GM12865 (cell line): ENCODE measurements at regions not wholly inside any gene's neighbourhood (a gene's known extent, or its start where the extent isn't known, plus 50 kb on each side); places are given as distances from the start of the nearest gene placed in this dataset.

Experiments used
- DNase-seq: peaks from one replicate; pipeline ENCODE4 v3.0.0; 2010; ENCODE audit warnings: low read depth
- H3K4me3 ChIP-seq: 2 replicates; pipeline ENCODE4 v1.5.1; 2011; ENCODE audit warnings: mild to moderate bottlenecking, low read depth, low read length, control low read depth
- CTCF ChIP-seq: IDR thresholded peaks from 2 replicates; pipeline ENCODE4 v1.5.1; 2011; ENCODE audit warnings: low read length, control low read depth, low read depth, inconsistent platforms; ENCODE audit not compliant: insufficient read depth; ENCODE audit errors: missing control alignments

- TF ChIP-seq CTCF = no peak
- no peak for DNase-seq
- no peak overlapping the region for H3K4me3 ChIP-seq
Observed at GRCh38 chr9:118987167-118987566, 382.1 kb downstream of the BRINP1 start.

- DNase-seq = no peak
- H3K4me3 ChIP-seq = no peak overlapping the region
Observed at GRCh38 chr9:118990949-118991348, 378.3 kb downstream of the BRINP1 start.

GRCh38 chr9:118991366-118992285, 377.6 kb downstream of the BRINP1 start:
- TF ChIP-seq CTCF = no peak
- no peak for DNase-seq

More at GRCh38 chr9:118990949-118991348, 378.3 kb downstream of the BRINP1 start:
- TF ChIP-seq CTCF = no peak

GRCh38 chr9:118992813-118993794, 376.1 kb downstream of the BRINP1 start:
- no peak overlapping the region for H3K4me3 ChIP-seq
- no peak for DNase-seq
- TF ChIP-seq CTCF = no peak

More at GRCh38 chr9:118991366-118992285, 377.6 kb downstream of the BRINP1 start:
- no peak overlapping the region for H3K4me3 ChIP-seq

GRCh38 chr9:118993965-118994364, 375.3 kb downstream of the BRINP1 start:
- no peak overlapping the region for H3K4me3 ChIP-seq
- TF ChIP-seq CTCF = no peak
- DNase-seq = no peak

GRCh38 chr9:119002491-119002890, 366.7 kb downstream of the BRINP1 start:
- DNase-seq = no peak
- no peak for TF ChIP-seq CTCF

More at GRCh38 chr9:119002491-119002890, 366.7 kb downstream of the BRINP1 start:
- H3K4me3 ChIP-seq = no peak overlapping the region
